B cell (primary cell): ENCODE measurements at regions not wholly inside any gene's neighbourhood (a gene's known extent, or its start where the extent isn't known, plus 50 kb on each side); places are given as distances from the start of the nearest gene placed in this dataset.
"Not testable (repeated sequence)": the region's sequence is repeated elsewhere in the genome, so short reads cannot be mapped to it uniquely, and the experiment has no call there.

ENCODE experiments used
- EZH2 ChIP-seq: IDR thresholded peaks from 2 replicates; pipeline ENCODE4 v1.6.1; 2012; ENCODE audit warnings: borderline replicate concordance, low read depth, mild to moderate bottlenecking, moderate library complexity, low read length; ENCODE audit not compliant: insufficient read depth, poor library complexity, severe bottlenecking
- TF ChIP-seq, protein P1 (sequence below): fragments of 200-600 bp; IDR thresholded peaks from one replicate; pipeline ENCODE4 v1.8.0; 2022; ENCODE audit warnings: antibody characterized with exemption, mild to moderate bottlenecking

DNA sequence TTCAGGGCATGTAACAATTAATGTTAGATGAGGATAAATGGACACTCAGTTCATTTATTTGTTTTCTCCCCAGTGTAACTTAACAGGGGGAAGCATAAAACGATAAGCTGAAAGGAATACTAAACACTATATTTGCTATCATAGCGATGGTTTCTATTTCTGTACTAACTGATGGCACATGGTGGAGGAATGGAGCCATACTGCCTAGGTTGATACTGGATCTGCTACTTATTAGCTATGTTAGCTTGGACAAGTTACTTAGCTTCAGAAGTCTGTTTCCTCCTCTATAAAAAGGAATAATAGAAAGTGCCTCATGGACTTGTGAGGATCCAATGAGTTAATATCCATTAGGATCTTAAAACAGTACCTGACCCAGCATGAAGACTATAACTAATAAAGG lies 127.5 kb downstream of the NBPF8 start:
- TF ChIP-seq, protein P1, sequence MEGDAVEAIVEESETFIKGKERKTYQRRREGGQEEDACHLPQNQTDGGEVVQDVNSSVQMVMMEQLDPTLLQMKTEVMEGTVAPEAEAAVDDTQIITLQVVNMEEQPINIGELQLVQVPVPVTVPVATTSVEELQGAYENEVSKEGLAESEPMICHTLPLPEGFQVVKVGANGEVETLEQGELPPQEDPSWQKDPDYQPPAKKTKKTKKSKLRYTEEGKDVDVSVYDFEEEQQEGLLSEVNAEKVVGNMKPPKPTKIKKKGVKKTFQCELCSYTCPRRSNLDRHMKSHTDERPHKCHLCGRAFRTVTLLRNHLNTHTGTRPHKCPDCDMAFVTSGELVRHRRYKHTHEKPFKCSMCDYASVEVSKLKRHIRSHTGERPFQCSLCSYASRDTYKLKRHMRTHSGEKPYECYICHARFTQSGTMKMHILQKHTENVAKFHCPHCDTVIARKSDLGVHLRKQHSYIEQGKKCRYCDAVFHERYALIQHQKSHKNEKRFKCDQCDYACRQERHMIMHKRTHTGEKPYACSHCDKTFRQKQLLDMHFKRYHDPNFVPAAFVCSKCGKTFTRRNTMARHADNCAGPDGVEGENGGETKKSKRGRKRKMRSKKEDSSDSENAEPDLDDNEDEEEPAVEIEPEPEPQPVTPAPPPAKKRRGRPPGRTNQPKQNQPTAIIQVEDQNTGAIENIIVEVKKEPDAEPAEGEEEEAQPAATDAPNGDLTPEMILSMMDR = not testable (repeated sequence)
- not testable (repeated sequence) for TF ChIP-seq EZH2
